HAP-1 (cell line): ENCODE measurements at regions not wholly inside any gene's neighbourhood (a gene's known extent, or its start where the extent isn't known, plus 50 kb on each side); places are given as distances from the start of the nearest gene placed in this dataset.

Experiments
- DNase-seq, 2 experiments: peaks; one replicate each; pipeline ENCODE4 v3.0.0-alpha.2; 2016 to 2020; ENCODE audit warnings: low spot score in 2 of 2
- H3K27me3 ChIP-seq: fragments of 250-450 bp; sonication (Bioruptor Pico); 2 replicates; pipeline ENCODE4 v1.5.1; 2020; ENCODE audit warnings: low read depth, mild to moderate bottlenecking, moderate library complexity
- H3K36me3 ChIP-seq: fragments of 250-450 bp; sonication (Bioruptor Pico); replicated peaks from 2 replicates; pipeline ENCODE4 v1.5.1; 2020; ENCODE audit warnings: mild to moderate bottlenecking
- H3K4me1 ChIP-seq: fragments of 250-450 bp; sonication (Bioruptor Pico); 2 replicates; pipeline ENCODE4 v1.5.1; 2020; ENCODE audit warnings: mild to moderate bottlenecking
- H3K4me3 ChIP-seq: fragments of 250-450 bp; sonication (Bioruptor Pico); 2 replicates; pipeline ENCODE4 v1.5.1; 2020; ENCODE audit warnings: mild to moderate bottlenecking, moderate library complexity
- H3K9me3 ChIP-seq: fragments of 250-450 bp; sonication (Bioruptor Pico); 2 replicates; pipeline ENCODE4 v1.5.1; 2020; ENCODE audit warnings: mild to moderate bottlenecking, moderate library complexity
- in situ Hi-C: fragments of 300-500 bp; cut with MboI; formaldehyde crosslinking; loops from 3 replicates; pipeline ENCODE4 v1.14.3; 2020; ENCODE audit warnings: low sequenced_read_pairs, inconsistent platforms, mixed read lengths

GRCh38 chr13:84985860-84986259 lies 813.4 kb downstream of the SLITRK6 start:
- Histone ChIP-seq H3K4me3 (no peak overlapping the region), H3K4me1 (0 out of 2 replicates have a peak, but pooled peaks cover 3% of the 10 kb centered on the region), H3K27me3 (no peaks in the 10 kb centered on the region), H3K9me3 (no peaks in the 10 kb centered on the region), H3K36me3 (no peaks in the 10 kb centered on the region)
- DNase-seq = no peak
- in situ Hi-C loops = no loop called here

GRCh38 chr13:84983321-84983720 lies 815.9 kb downstream of the SLITRK6 start:
- H3K4me3 ChIP-seq = no peak overlapping the region
- DNase-seq = no peak
- H3K4me1 ChIP-seq = 0 out of 2 replicates have a peak, but pooled peaks cover 3% of the 10 kb centered on the region
- no peaks in the 10 kb centered on the region for H3K36me3 ChIP-seq
- no peaks in the 10 kb centered on the region for H3K27me3 ChIP-seq
- in situ Hi-C loops = no loop called here
- H3K9me3 ChIP-seq = no peaks in the 10 kb centered on the region

GRCh38 chr13:84980571-84980970 lies 818.6 kb downstream of the SLITRK6 start:
- H3K27me3 ChIP-seq = no peaks in the 10 kb centered on the region
- no peaks in the 10 kb centered on the region for H3K36me3 ChIP-seq
- H3K4me3 ChIP-seq = no peak overlapping the region
- in situ Hi-C loops = no loop called here
- DNase-seq = no peak
- 0 out of 2 replicates have a peak, but pooled peaks cover 3% of the 10 kb centered on the region for H3K4me1 ChIP-seq
- no peaks in the 10 kb centered on the region for H3K9me3 ChIP-seq

- in situ Hi-C loops = no loop called here
- Histone ChIP-seq H3K36me3 (no peaks in the 10 kb centered on the region), H3K4me3 (no peak overlapping the region), H3K4me1 (no peaks in the 10 kb centered on the region), H3K9me3 (no peaks in the 10 kb centered on the region), H3K27me3 (no peaks in the 10 kb centered on the region)
- no peak for DNase-seq
Measured at GRCh38 chr13:84978851-84979250, 820.4 kb downstream of the SLITRK6 start.

- H3K4me3 ChIP-seq = no peak overlapping the region
- H3K36me3 ChIP-seq = no peaks in the 10 kb centered on the region
- no peaks in the 10 kb centered on the region for H3K9me3 ChIP-seq
- H3K4me1 ChIP-seq = no peaks in the 10 kb centered on the region
- H3K27me3 ChIP-seq = no peaks in the 10 kb centered on the region
- in situ Hi-C loops = no loop called here
- no peak for DNase-seq
Measured at GRCh38 chr13:84973661-84974060, 825.6 kb downstream of the SLITRK6 start.

- H3K4me3 ChIP-seq = no peak overlapping the region
- no peak for DNase-seq
- no peaks in the 10 kb centered on the region for H3K9me3 ChIP-seq
- no peaks in the 10 kb centered on the region for H3K36me3 ChIP-seq
- no peaks in the 10 kb centered on the region for H3K4me1 ChIP-seq
- in situ Hi-C loops = no loop called here
- no peaks in the 10 kb centered on the region for H3K27me3 ChIP-seq
Measured at GRCh38 chr13:84972907-84973306, 826.3 kb downstream of the SLITRK6 start.

GRCh38 chr13:84962849-84963248 lies 836.4 kb downstream of the SLITRK6 start:
- Histone ChIP-seq H3K4me3 (no peak overlapping the region), H3K36me3 (no peaks in the 10 kb centered on the region), H3K9me3 (no peaks in the 10 kb centered on the region), H3K4me1 (no peaks in the 10 kb centered on the region), H3K27me3 (no peaks in the 10 kb centered on the region)
- DNase-seq = no peak
- in situ Hi-C loops = no loop called here

- H3K27me3 ChIP-seq = no peaks in the 10 kb centered on the region
- in situ Hi-C loops = no loop called here
- H3K4me3 ChIP-seq = no peak overlapping the region
- H3K9me3 ChIP-seq = no peaks in the 10 kb centered on the region
- H3K36me3 ChIP-seq = no peaks in the 10 kb centered on the region
- H3K4me1 ChIP-seq = no peaks in the 10 kb centered on the region
- DNase-seq = no peak
Measured at GRCh38 chr13:84962141-84962750, 837.0 kb downstream of the SLITRK6 start.

GRCh38 chr13:84961023-84961422 lies 838.2 kb downstream of the SLITRK6 start:
- H3K4me1 ChIP-seq = no peaks in the 10 kb centered on the region
- H3K36me3 ChIP-seq = no peaks in the 10 kb centered on the region
- H3K4me3 ChIP-seq = no peak overlapping the region
- in situ Hi-C loops = no loop called here
- no peak for DNase-seq
- H3K9me3 ChIP-seq = no peaks in the 10 kb centered on the region
- H3K27me3 ChIP-seq = no peaks in the 10 kb centered on the region

GRCh38 chr13:84959818-84960217 lies 839.4 kb downstream of the SLITRK6 start:
- no peaks in the 10 kb centered on the region for H3K27me3 ChIP-seq
- no peaks in the 10 kb centered on the region for H3K9me3 ChIP-seq
- no peak overlapping the region for H3K4me3 ChIP-seq
- DNase-seq = no peak
- no peaks in the 10 kb centered on the region for H3K36me3 ChIP-seq
- in situ Hi-C loops = no loop called here
- H3K4me1 ChIP-seq = no peaks in the 10 kb centered on the region

- in situ Hi-C loops = no loop called here
- H3K9me3 ChIP-seq = no peaks in the 10 kb centered on the region
- H3K36me3 ChIP-seq = no peaks in the 10 kb centered on the region
- no peak overlapping the region for H3K4me3 ChIP-seq
- no peaks in the 10 kb centered on the region for H3K27me3 ChIP-seq
- H3K4me1 ChIP-seq = no peaks in the 10 kb centered on the region
- DNase-seq = no peak
Measured at GRCh38 chr13:84954636-84955035, 844.6 kb downstream of the SLITRK6 start.

GRCh38 chr13:84951128-84951527 lies 848.1 kb downstream of the SLITRK6 start:
- Histone ChIP-seq H3K4me1 (no peaks in the 10 kb centered on the region), H3K27me3 (no peaks in the 10 kb centered on the region), H3K4me3 (no peak overlapping the region), H3K36me3 (no peaks in the 10 kb centered on the region), H3K9me3 (no peaks in the 10 kb centered on the region)
- DNase-seq = no peak
- in situ Hi-C loops = no loop called here

GRCh38 chr13:84946192-84946591 lies 853.0 kb downstream of the SLITRK6 start:
- Histone ChIP-seq H3K4me3 (no peak overlapping the region), H3K4me1 (no peaks in the 10 kb centered on the region), H3K27me3 (no peaks in the 10 kb centered on the region), H3K9me3 (no peaks in the 10 kb centered on the region), H3K36me3 (no peaks in the 10 kb centered on the region)
- DNase-seq = no peak
- in situ Hi-C loops = no loop called here

- H3K4me3 ChIP-seq = no peak overlapping the region
- no peaks in the 10 kb centered on the region for H3K36me3 ChIP-seq
- in situ Hi-C loops = no loop called here
- no peak for DNase-seq
- no peaks in the 10 kb centered on the region for H3K9me3 ChIP-seq
- H3K27me3 ChIP-seq = no peaks in the 10 kb centered on the region
- no peaks in the 10 kb centered on the region for H3K4me1 ChIP-seq
Measured at GRCh38 chr13:84940798-84941197, 858.4 kb downstream of the SLITRK6 start.

GRCh38 chr13:84940167-84940566 lies 859.1 kb downstream of the SLITRK6 start:
- no peaks in the 10 kb centered on the region for H3K4me1 ChIP-seq
- no peaks in the 10 kb centered on the region for H3K9me3 ChIP-seq
- no peaks in the 10 kb centered on the region for H3K27me3 ChIP-seq
- no peak overlapping the region for H3K4me3 ChIP-seq
- no peaks in the 10 kb centered on the region for H3K36me3 ChIP-seq
- in situ Hi-C loops = no loop called here
- no peak for DNase-seq
